ENCODE measurements at regions not wholly inside any gene's neighbourhood (a gene's known extent, or its start where the extent isn't known, plus 50 kb on each side); places are given as distances from the start of the nearest gene placed in this dataset.

- intact Hi-C loops (cut with micrococcal nuclease; ENCODE audit: unreplicated experiment) = no loop called here
- Histone ChIP-seq H3K4me2 (ENCODE audit: low read depth, low read length) (no peak overlapping the region), H2AFZ (ENCODE audit: low read length) (no peak overlapping the region), H4K20me1 (ENCODE audit: insufficient read depth, low read length) (no peaks in the 10 kb centered on the region), H3K9ac (ENCODE audit: insufficient read depth, low read depth, low read length) (no peak overlapping the region), H3K27ac (ENCODE audit: extremely low read length, insufficient read depth, low read length) (no peak overlapping the region), H3K36me3 (replicated peaks in 1 of 2; ENCODE audit: control insufficient read depth in 1 of 2, insufficient read depth in 2 of 2, low read length in 2 of 2) (no peaks in the 10 kb centered on the region), H3K4me1 (ENCODE audit: insufficient read depth, low read length) (peaks cover 14% of the 10 kb centered on the region), H3K27me3 (ENCODE audit: control insufficient read depth in 1 of 2, insufficient read depth in 2 of 2, low read length in 2 of 2) (no peaks in the 10 kb centered on the region), H3K79me2 (ENCODE audit: insufficient read depth, low read length) (no peaks in the 10 kb centered on the region), H3K9me3 (ENCODE audit: low read length) (no peaks in the 10 kb centered on the region), H3K4me3 (replicated peaks in 1 of 3; ENCODE audit: insufficient read depth in 1 of 3, low read depth in 2 of 3, low read length in 3 of 3) (no peak overlapping the region)
- no TSS peak for BruUV-seq (replicated peaks)
- in situ Hi-C loops (cut with HindIII; ENCODE audit: extremely low pct_ligation_motif_present, low pct_unique_long_range_greater_than_20kb) = no loop called here
- FAIRE-seq (no peak), DNase-seq (ENCODE audit: low spot score) (no peak), ATAC-seq (no peak)
- CTCF ChIA-PET (ENCODE audit: low intra/inter-chr PET ratio, low total read pairs) = no interaction called here
- POLR2A ChIA-PET = no interaction called here
- WGBS (ENCODE audit: low lambda C conversion rate) = 26% methylated on average over 1 of the region's 1 CpG
- TF ChIP-seq, protein P1, sequence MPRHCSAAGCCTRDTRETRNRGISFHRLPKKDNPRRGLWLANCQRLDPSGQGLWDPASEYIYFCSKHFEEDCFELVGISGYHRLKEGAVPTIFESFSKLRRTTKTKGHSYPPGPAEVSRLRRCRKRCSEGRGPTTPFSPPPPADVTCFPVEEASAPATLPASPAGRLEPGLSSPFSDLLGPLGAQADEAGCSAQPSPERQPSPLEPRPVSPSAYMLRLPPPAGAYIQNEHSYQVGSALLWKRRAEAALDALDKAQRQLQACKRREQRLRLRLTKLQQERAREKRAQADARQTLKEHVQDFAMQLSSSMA (CRISPR knock-in tag; IDR thresholded peaks at IDR 0.05) = no peak
- TF ChIP-seq NFIB (CRISPR knock-in tag; IDR thresholded peaks at IDR 0.05; ENCODE audit: borderline replicate concordance) (no peak), HHEX (CRISPR knock-in tag; IDR thresholded peaks at IDR 0.05) (no peak), ZKSCAN8 (CRISPR knock-in tag; IDR thresholded peaks at IDR 0.05; ENCODE audit: borderline replicate concordance) (no peak), ZNF577 (CRISPR knock-in tag; IDR thresholded peaks at IDR 0.05; ENCODE audit: borderline replicate concordance, low read depth) (no peak), NCOA2 (CRISPR knock-in tag; IDR thresholded peaks at IDR 0.05) (no peak)
Measured at GRCh38 chr12:74849801-74850200, 312.2 kb downstream of the ATXN7L3B start.

GRCh38 chr12:74871817-74872216 is 334.2 kb downstream of the ATXN7L3B start:
- H3K27me3 ChIP-seq (ENCODE audit: control insufficient read depth in 1 of 2, insufficient read depth in 2 of 2, low read length in 2 of 2) = no peaks in the 10 kb centered on the region
- H3K27ac ChIP-seq (ENCODE audit: extremely low read length, insufficient read depth, low read length) = no peak overlapping the region
- H3K79me2 ChIP-seq (ENCODE audit: insufficient read depth, low read length) = no peaks in the 10 kb centered on the region
- CTCF ChIA-PET (ENCODE audit: low intra/inter-chr PET ratio, low total read pairs) = no interaction called here
- no peak overlapping the region for H3K4me3 ChIP-seq (replicated peaks in 1 of 3; ENCODE audit: insufficient read depth in 1 of 3, low read depth in 2 of 3, low read length in 3 of 3)
- H3K9me3 ChIP-seq (ENCODE audit: low read length) = no peaks in the 10 kb centered on the region
- no peak overlapping the region for H2AFZ ChIP-seq (ENCODE audit: low read length)
- intact Hi-C loops (cut with micrococcal nuclease; ENCODE audit: unreplicated experiment) (no loop called here), in situ Hi-C loops (cut with HindIII; ENCODE audit: extremely low pct_ligation_motif_present, low pct_unique_long_range_greater_than_20kb) (no loop called here)
- H3K4me2 ChIP-seq (ENCODE audit: low read depth, low read length) = no peak overlapping the region
- H3K36me3 ChIP-seq (replicated peaks in 1 of 2; ENCODE audit: control insufficient read depth in 1 of 2, insufficient read depth in 2 of 2, low read length in 2 of 2) = no peaks in the 10 kb centered on the region
- no TSS peak for BruUV-seq (replicated peaks)
- FAIRE-seq (no peak), DNase-seq (ENCODE audit: low spot score) (no peak), ATAC-seq (no peak)
- no peaks in the 10 kb centered on the region for H3K4me1 ChIP-seq (ENCODE audit: insufficient read depth, low read length)
- H4K20me1 ChIP-seq (ENCODE audit: insufficient read depth, low read length) = no peaks in the 10 kb centered on the region
- POLR2A ChIA-PET = no interaction called here
- H3K9ac ChIP-seq (ENCODE audit: insufficient read depth, low read depth, low read length) = no peak overlapping the region
- TF ChIP-seq TEAD3 (CRISPR knock-in tag; optimal IDR thresholded peaks at IDR 0.05; ENCODE audit: borderline replicate concordance) (no peak), POGZ (CRISPR knock-in tag; IDR thresholded peaks at IDR 0.05) (no peak), PHB2 (IDR thresholded peaks at IDR 0.05; ENCODE audit: partially characterized antibody) (no peak), SALL1 (CRISPR knock-in tag; IDR thresholded peaks at IDR 0.05) (no peak), KDM1A (CRISPR knock-in tag; IDR thresholded peaks at IDR 0.05) (no peak), ZNF282 (IDR thresholded peaks at IDR 0.05; ENCODE audit: partially characterized antibody) (no peak), SP2 (CRISPR knock-in tag; IDR thresholded peaks at IDR 0.05) (no peak), TBX3 (IDR thresholded peaks at IDR 0.05; ENCODE audit: borderline replicate concordance) (no peak), PATZ1 (CRISPR knock-in tag; IDR thresholded peaks at IDR 0.05) (no peak), SNAI1 (CRISPR knock-in tag; IDR thresholded peaks at IDR 0.05; ENCODE audit: borderline replicate concordance) (no peak)

All from HepG2 (cell line).